SK-N-SH (cell line): ENCODE measurements at regions not wholly inside any gene's neighbourhood (a gene's known extent, or its start where the extent isn't known, plus 50 kb on each side); places are given as distances from the start of the nearest gene placed in this dataset.

Source experiments
- CTCF ChIP-seq: fragments of 200-600 bp; sonication (generic); IDR thresholded peaks from 2 replicates; pipeline ENCODE4 v1.6.1; 2017; ENCODE audit warnings: antibody characterized with exemption, mild to moderate bottlenecking, moderate library complexity
- GABPA ChIP-seq: IDR thresholded peaks from 2 replicates; pipeline ENCODE4 v1.4.0; 2012; ENCODE audit warnings: low read depth, mild to moderate bottlenecking
- NRF1 ChIP-seq: IDR thresholded peaks from 2 replicates; pipeline ENCODE4 v1.6.1; 2012; ENCODE audit warnings: low read depth, mild to moderate bottlenecking, low read length
- RAD21 ChIP-seq: IDR thresholded peaks from 2 replicates; pipeline ENCODE4 v1.6.1; 2012; ENCODE audit warnings: mild to moderate bottlenecking, low read length
- TCF12 ChIP-seq: IDR thresholded peaks from 2 replicates; pipeline ENCODE4 v1.4.0; 2012

GRCh38 chr3:16704941-16705340 is 99.7 kb upstream of the DAZL start:
- TF ChIP-seq NRF1 (no peak), TCF12 (no peak), GABPA (no peak), CTCF (no peak), RAD21 (no peak)
